ENCODE measurements at regions not wholly inside any gene's neighbourhood (a gene's known extent, or its start where the extent isn't known, plus 50 kb on each side); places are given as distances from the start of the nearest gene placed in this dataset.
A peak's percentile ranks its signal among the peaks of the same experiment; 100 is the strongest.

DNA sequence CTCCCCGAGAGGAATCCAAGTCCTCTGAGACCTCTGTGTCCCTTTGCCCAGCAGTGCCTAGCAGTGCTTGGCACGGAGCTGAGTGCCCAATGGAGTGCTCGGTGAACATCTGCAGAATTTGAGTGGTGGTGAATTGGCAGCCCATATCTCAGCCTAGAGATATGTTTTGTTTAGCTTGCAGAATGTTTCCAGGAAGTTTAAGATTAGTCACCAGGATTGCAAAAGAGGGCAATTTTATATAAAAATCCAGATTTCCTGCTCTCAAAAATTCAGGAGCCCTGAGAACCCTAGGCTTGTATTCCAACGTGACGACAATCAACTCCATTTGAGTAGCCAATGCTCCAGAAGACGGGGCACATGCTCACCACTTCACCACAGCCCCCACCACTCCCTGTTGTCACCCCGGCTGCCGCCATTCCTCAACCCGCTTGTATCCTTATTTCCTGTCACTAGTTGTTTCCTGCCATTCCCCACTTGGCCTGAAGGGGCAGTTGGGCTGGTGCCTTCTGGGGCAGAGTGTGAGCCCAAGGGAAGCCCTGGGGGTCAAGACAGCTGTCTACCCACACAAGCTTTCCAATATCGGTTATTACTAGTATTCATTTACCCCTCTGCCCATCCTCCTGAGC, 116.9 kb downstream of the EFNB1 start:
- Histone ChIP-seq H3K4me1 (ENCODE audit: control insufficient read depth, insufficient read depth, low read length) (no peaks in the 10 kb centered on the region), H3K36me3 (ENCODE audit: control insufficient read depth, insufficient read depth, low read length) (no peaks in the 10 kb centered on the region), H3K27ac (ENCODE audit: low read depth, low read length) (no peak overlapping the region), H3K9me3 (ENCODE audit: control insufficient read depth, insufficient read depth, low read length) (no peaks in the 10 kb centered on the region), H3K4me3 (ENCODE audit: low read depth, low read length) (no peak overlapping the region), H3K27me3 (ENCODE audit: control insufficient read depth, insufficient read depth, low read length) (no peaks in the 10 kb centered on the region)
- no peak for DNase-seq (ENCODE audit: low read depth in 4 of 6, low spot score in 6 of 6)
- 63% methylated on average over 6 of the region's 10 CpGs for WGBS (ENCODE audit: insufficient coverage)

DNA sequence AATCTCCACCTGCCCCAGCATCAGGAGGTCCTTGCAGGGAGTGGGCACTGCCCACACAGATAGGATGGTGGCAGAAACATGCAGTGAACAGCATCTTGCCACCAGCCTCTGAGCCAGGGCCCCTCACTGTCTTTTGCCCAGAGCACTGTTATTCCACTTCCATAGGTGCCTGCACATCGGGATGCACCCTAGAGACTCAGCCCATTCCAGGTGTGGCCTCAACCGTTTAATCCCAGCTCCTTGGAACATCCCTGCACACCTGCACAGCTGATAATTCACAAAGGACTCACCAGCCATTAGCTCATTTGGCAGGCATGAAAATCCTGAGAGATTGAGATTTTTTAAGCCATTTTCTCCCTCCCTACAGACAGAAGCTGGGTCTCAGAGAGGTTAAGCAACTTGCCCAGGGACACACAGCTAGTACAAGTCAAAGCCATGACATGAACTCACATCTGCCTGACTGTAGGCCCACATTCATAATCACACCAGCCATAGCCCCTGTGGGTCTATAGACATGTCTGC, 116.3 kb downstream of the EFNB1 start:
- Histone ChIP-seq H3K27ac (ENCODE audit: low read depth, low read length) (no peak overlapping the region), H3K9me3 (ENCODE audit: control insufficient read depth, insufficient read depth, low read length) (no peaks in the 10 kb centered on the region), H3K36me3 (ENCODE audit: control insufficient read depth, insufficient read depth, low read length) (no peaks in the 10 kb centered on the region), H3K27me3 (ENCODE audit: control insufficient read depth, insufficient read depth, low read length) (no peaks in the 10 kb centered on the region), H3K4me1 (ENCODE audit: control insufficient read depth, insufficient read depth, low read length) (no peaks in the 10 kb centered on the region), H3K4me3 (ENCODE audit: low read depth, low read length) (no peak overlapping the region)
- 75% methylated on average over 2 of the region's 2 CpGs for WGBS (ENCODE audit: insufficient coverage)
- DNase-seq (ENCODE audit: low read depth in 4 of 6, low spot score in 6 of 6) = no peak

DNA sequence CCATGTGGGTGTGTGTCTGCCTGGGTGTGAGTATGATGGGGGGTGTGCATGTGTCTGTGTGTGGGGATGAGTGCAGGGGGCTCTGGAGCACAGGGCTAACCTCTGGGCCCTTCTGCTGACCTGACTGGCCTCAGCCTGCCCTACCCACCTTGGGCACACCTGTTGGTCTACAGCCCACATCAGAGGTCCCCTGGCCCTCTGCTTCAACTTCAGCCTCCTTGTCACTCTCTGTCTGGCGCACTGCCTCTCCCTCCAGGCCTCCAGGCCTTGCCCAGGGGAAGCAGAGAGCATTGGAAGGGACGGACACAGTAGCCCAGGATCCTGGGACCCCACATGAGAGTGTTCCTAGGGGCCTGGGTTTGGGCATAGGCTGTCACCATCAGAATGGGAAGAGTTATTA, 115.4 kb downstream of the EFNB1 start:
- no peaks in the 10 kb centered on the region for H3K4me1 ChIP-seq (ENCODE audit: control insufficient read depth, insufficient read depth, low read length)
- H3K27me3 ChIP-seq (ENCODE audit: control insufficient read depth, insufficient read depth, low read length) = no peaks in the 10 kb centered on the region
- no peak for DNase-seq (ENCODE audit: low read depth in 4 of 6, low spot score in 6 of 6)
- WGBS (ENCODE audit: insufficient coverage) = 51% methylated on average over 2 of the region's 2 CpGs
- H3K27ac ChIP-seq (ENCODE audit: low read depth, low read length) = no peak overlapping the region
- no peaks in the 10 kb centered on the region for H3K36me3 ChIP-seq (ENCODE audit: control insufficient read depth, insufficient read depth, low read length)
- no peaks in the 10 kb centered on the region for H3K9me3 ChIP-seq (ENCODE audit: control insufficient read depth, insufficient read depth, low read length)
- H3K4me3 ChIP-seq (ENCODE audit: low read depth, low read length) = no peak overlapping the region

DNA sequence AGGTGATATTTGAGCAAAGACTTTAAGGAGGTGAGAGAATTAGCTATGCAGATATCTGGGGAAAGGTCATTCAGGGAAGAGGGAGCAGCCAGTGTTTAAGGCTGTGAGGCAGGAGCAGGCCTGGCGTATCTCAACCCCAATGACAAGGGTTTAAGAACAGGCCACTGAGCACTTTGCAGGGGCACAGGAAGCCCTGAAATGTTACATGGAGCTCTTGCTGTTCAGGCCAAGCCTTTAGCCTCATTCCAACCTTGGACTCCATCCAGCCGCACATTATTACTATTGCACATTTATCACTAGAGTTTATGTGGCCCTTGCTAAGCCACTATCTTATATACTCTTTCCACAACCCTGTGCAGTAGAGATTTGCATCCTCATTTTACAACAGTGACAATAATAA, 114.0 kb downstream of the EFNB1 start:
- DNase-seq (ENCODE audit: low read depth in 4 of 6, low spot score in 6 of 6) = peak in 1 of 6 donors; percentile 10
- no peaks in the 10 kb centered on the region for H3K36me3 ChIP-seq (ENCODE audit: control insufficient read depth, insufficient read depth, low read length)
- 74% methylated on average over 2 of the region's 2 CpGs for WGBS (ENCODE audit: insufficient coverage)
- no peaks in the 10 kb centered on the region for H3K4me1 ChIP-seq (ENCODE audit: control insufficient read depth, insufficient read depth, low read length)
- H3K9me3 ChIP-seq (ENCODE audit: control insufficient read depth, insufficient read depth, low read length) = no peaks in the 10 kb centered on the region
- no peak overlapping the region for H3K4me3 ChIP-seq (ENCODE audit: low read depth, low read length)
- H3K27ac ChIP-seq (ENCODE audit: low read depth, low read length) = no peak overlapping the region
- no peaks in the 10 kb centered on the region for H3K27me3 ChIP-seq (ENCODE audit: control insufficient read depth, insufficient read depth, low read length)

DNA sequence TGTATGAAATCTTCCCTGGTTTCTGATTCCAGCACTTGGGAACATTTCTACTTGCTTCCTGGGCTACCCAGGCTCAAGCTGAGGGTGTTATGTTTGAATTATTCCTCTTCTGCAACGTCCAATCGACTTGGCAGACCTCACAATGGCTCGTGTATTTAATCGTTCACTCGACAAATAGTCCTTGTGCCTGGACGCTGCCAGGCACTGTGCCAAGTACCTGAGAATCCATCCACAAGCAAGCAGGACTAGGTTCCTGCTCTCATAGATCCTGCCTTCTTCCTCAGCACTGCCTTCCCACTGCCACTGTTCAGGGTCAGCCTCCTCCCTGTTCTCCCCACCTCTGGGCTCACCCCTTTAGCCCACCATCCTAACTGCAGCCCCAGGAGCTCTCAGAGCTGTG, 113.3 kb downstream of the EFNB1 start:
- Histone ChIP-seq H3K9me3 (ENCODE audit: control insufficient read depth, insufficient read depth, low read length) (no peaks in the 10 kb centered on the region), H3K36me3 (ENCODE audit: control insufficient read depth, insufficient read depth, low read length) (no peaks in the 10 kb centered on the region), H3K4me1 (ENCODE audit: control insufficient read depth, insufficient read depth, low read length) (no peaks in the 10 kb centered on the region), H3K4me3 (ENCODE audit: low read depth, low read length) (no peak overlapping the region), H3K27ac (ENCODE audit: low read depth, low read length) (no peak overlapping the region), H3K27me3 (ENCODE audit: control insufficient read depth, insufficient read depth, low read length) (no peaks in the 10 kb centered on the region)
- no peak for DNase-seq (ENCODE audit: low read depth in 4 of 6, low spot score in 6 of 6)
- 59% methylated on average over 6 of the region's 6 CpGs for WGBS (ENCODE audit: insufficient coverage)

DNA sequence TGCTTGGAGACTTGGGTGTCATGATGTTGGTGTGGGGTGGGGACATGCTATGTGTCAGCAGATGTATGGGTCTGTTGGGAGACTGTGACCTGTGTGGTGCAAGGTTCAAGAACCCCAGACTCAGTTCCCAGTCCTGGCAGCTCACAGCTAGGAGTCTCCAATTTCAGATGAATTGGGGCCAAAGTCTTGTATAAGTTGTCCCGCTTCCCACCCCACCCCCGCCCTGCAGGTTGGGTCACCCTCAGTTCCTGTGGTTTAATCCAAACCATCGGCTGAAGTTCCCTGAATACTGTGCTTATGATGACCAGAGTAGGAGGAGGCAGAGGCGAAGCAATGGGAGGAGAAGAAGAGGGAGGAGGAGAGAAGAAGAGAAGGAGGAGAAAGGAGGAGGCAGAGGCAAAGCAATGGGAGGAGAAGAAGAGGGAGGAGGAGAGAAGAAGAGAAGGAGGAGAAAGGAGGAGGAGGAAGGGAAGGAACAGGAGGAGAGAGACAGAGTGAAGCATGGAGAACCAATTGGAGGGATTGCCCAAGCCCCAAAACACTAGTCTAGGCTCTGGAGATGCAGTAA, 112.6 kb downstream of the EFNB1 start:
- WGBS (ENCODE audit: insufficient coverage) = 84% methylated on average over 3 of the region's 4 CpGs
- no peak for DNase-seq (ENCODE audit: low read depth in 4 of 6, low spot score in 6 of 6)

DNA sequence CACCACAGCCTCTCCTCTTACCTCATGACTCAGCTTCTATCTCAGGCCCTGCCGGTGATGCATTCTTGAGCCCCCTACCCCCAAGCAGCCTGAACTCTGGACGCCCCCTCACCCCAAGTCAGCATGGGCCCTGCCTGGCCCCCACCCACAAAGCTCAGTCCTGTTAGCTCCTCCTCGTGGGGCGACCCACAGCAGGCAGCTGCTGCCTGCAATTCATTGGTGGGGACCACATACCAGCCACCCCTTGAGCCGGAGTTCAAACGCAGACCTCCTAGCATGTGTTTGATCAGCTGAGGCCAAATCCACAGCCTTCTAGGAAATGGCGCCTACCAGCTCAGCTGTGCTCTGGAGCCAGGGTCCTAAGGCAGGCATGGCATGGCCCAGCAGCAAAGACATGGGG, 111.8 kb downstream of the EFNB1 start:
- Histone ChIP-seq H3K9me3 (ENCODE audit: control insufficient read depth, insufficient read depth, low read length) (no peaks in the 10 kb centered on the region), H3K36me3 (ENCODE audit: control insufficient read depth, insufficient read depth, low read length) (no peaks in the 10 kb centered on the region), H3K4me3 (ENCODE audit: low read depth, low read length) (no peak overlapping the region), H3K27ac (ENCODE audit: low read depth, low read length) (no peak overlapping the region), H3K27me3 (ENCODE audit: control insufficient read depth, insufficient read depth, low read length) (peaks cover 2% of the 10 kb centered on the region), H3K4me1 (ENCODE audit: control insufficient read depth, insufficient read depth, low read length) (no peaks in the 10 kb centered on the region)
- no peak for DNase-seq (ENCODE audit: low read depth in 4 of 6, low spot score in 6 of 6)
- 67% methylated on average over 7 of the region's 7 CpGs for WGBS (ENCODE audit: insufficient coverage)

More for the DNA sequence above, 112.6 kb downstream of the EFNB1 start:
- no peaks in the 10 kb centered on the region for H3K4me1 ChIP-seq (ENCODE audit: control insufficient read depth, insufficient read depth, low read length)
- H3K9me3 ChIP-seq (ENCODE audit: control insufficient read depth, insufficient read depth, low read length) = no peaks in the 10 kb centered on the region
- H3K36me3 ChIP-seq (ENCODE audit: control insufficient read depth, insufficient read depth, low read length) = no peaks in the 10 kb centered on the region
- no peak overlapping the region for H3K27ac ChIP-seq (ENCODE audit: low read depth, low read length)
- H3K27me3 ChIP-seq (ENCODE audit: control insufficient read depth, insufficient read depth, low read length) = no peaks in the 10 kb centered on the region
- no peak overlapping the region for H3K4me3 ChIP-seq (ENCODE audit: low read depth, low read length)

DNA sequence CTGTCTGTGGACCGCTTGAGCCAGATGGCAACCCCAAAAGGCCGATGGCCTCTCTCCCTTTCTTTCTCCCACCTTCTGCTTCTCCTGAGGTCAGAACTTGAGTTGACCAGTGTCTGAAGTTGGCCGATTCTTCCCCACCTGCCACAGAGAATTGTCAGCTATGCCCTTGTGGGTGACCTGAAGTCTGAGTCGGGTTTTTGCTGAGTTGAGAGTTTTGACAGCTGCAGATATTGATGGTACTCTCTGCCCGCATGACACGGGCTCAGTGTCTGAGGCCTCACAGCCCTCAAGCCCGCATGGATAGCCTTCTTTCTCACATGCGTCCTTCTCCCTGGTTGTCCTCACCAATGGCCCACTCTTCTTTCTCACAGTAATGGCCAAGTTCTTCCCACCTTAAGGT, 111.0 kb downstream of the EFNB1 start:
- 81% methylated on average over 4 of the region's 8 CpGs for WGBS (ENCODE audit: insufficient coverage)
- Histone ChIP-seq H3K27ac (ENCODE audit: low read depth, low read length) (no peak overlapping the region), H3K27me3 (ENCODE audit: control insufficient read depth, insufficient read depth, low read length) (peaks cover 2% of the 10 kb centered on the region), H3K4me3 (ENCODE audit: low read depth, low read length) (no peak overlapping the region), H3K4me1 (ENCODE audit: control insufficient read depth, insufficient read depth, low read length) (no peaks in the 10 kb centered on the region), H3K9me3 (ENCODE audit: control insufficient read depth, insufficient read depth, low read length) (no peaks in the 10 kb centered on the region), H3K36me3 (ENCODE audit: control insufficient read depth, insufficient read depth, low read length) (no peaks in the 10 kb centered on the region)
- DNase-seq (ENCODE audit: low read depth in 4 of 6, low spot score in 6 of 6) = no peak

DNA sequence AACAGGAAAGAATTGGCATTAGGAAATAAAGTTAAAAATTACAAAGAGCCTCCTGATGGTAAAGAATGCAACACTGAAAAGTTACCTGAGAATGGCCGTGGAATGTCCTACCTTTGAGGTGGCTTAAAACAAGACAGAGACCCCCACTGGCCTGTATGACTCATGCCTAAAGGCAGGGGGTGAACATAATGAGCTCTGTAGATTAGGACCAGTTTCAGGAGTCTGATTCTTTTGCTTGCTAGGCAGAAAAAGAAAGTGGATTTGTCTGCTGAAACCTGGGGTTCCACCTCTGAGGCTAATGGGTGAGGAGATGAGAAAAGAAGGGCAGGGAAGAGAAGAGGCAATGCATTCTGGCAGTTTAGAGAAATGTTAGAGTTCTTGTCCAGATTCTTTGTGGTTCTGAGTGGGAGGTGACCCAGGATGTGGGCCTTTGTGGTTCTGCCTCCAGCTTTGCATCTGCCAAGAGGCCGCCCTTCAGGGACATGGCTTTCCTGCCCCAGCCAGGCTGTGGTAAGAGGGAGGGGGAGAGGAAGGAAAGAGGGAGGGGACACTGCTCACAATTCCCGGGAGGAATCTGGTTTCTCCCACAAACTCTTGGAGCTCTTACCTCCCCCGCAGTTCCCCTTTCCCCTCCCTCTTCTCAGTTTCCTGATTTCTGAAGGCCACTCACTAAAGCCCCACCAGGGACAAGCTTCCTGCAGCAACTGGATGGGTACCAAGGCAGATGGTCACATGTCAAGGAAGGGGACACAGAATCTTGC, 109.6 kb downstream of the EFNB1 start:
- H3K4me1 ChIP-seq (ENCODE audit: control insufficient read depth, insufficient read depth, low read length) = no peaks in the 10 kb centered on the region
- no peak for DNase-seq (ENCODE audit: low read depth in 4 of 6, low spot score in 6 of 6)
- no peak overlapping the region for H3K4me3 ChIP-seq (ENCODE audit: low read depth, low read length)
- 74% methylated on average over 3 of the region's 4 CpGs for WGBS (ENCODE audit: insufficient coverage)
- no peak overlapping the region for H3K27ac ChIP-seq (ENCODE audit: low read depth, low read length)
- H3K9me3 ChIP-seq (ENCODE audit: control insufficient read depth, insufficient read depth, low read length) = no peaks in the 10 kb centered on the region
- H3K27me3 ChIP-seq (ENCODE audit: control insufficient read depth, insufficient read depth, low read length) = peaks cover 2% of the 10 kb centered on the region
- no peaks in the 10 kb centered on the region for H3K36me3 ChIP-seq (ENCODE audit: control insufficient read depth, insufficient read depth, low read length)

DNA sequence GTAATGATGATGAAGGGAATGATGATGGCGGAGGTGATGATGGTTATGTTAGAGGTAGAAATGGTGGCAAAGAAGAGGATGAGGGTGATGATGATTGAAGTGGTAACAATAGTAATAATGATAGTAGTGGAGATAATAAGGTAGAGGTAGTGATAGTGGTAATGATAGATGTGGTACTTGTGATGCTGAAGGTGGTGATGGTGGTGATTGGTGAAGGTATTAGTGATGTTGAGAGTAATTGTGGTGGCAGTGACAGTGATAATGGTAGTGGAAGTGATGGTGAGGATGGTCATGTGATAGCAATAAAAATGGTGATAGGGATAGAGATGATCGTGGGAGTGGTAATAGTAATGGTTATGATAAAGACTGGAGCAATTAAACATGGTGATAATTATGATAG, 108.8 kb downstream of the EFNB1 start:
- no peak overlapping the region for H3K4me3 ChIP-seq (ENCODE audit: low read depth, low read length)
- no peak overlapping the region for H3K27ac ChIP-seq (ENCODE audit: low read depth, low read length)

More for the DNA sequence above, 108.8 kb downstream of the EFNB1 start:
- no peaks in the 10 kb centered on the region for H3K4me1 ChIP-seq (ENCODE audit: control insufficient read depth, insufficient read depth, low read length)
- H3K9me3 ChIP-seq (ENCODE audit: control insufficient read depth, insufficient read depth, low read length) = no peaks in the 10 kb centered on the region
- no peaks in the 10 kb centered on the region for H3K36me3 ChIP-seq (ENCODE audit: control insufficient read depth, insufficient read depth, low read length)
- 94% methylated on average over 1 of the region's 2 CpGs for WGBS (ENCODE audit: insufficient coverage)
- H3K27me3 ChIP-seq (ENCODE audit: control insufficient read depth, insufficient read depth, low read length) = peaks cover 2% of the 10 kb centered on the region
- DNase-seq (ENCODE audit: low read depth in 4 of 6, low spot score in 6 of 6) = no peak
